ENCODE measurements at regions not wholly inside any gene's neighbourhood (a gene's known extent, or its start where the extent isn't known, plus 50 kb on each side); places are given as distances from the start of the nearest gene placed in this dataset.

GRCh38 chr7:156204820-156205219 lies 392.6 kb upstream of the SHH start:
- Histone ChIP-seq H3K27me3 (no peaks in the 10 kb centered on the region), H3K9me3 (no peaks in the 10 kb centered on the region), H3K36me3 (no peaks in the 10 kb centered on the region), H3K27ac (no peak overlapping the region), H3K4me1 (no peaks in the 10 kb centered on the region), H3K4me3 (no peak overlapping the region)
- whole genome bisulfite sequencing = 83% methylated on average over 6 of the region's 6 CpGs
- no peak for DNase-seq (ENCODE audit: low spot score in 2 of 2)
- TF ChIP-seq EP300 (IDR thresholded peaks at IDR 0.05) = no peak
- no peak for TF ChIP-seq POLR2AphosphoS5 (IDR thresholded peaks at IDR 0.05)
- no peak for TF ChIP-seq CTCF (IDR thresholded peaks at IDR 0.05)
- TF ChIP-seq POLR2A (IDR thresholded peaks at IDR 0.05) = no peak

GRCh38 chr7:156203923-156204322 lies 391.7 kb upstream of the SHH start:
- Histone ChIP-seq H3K4me3 (no peak overlapping the region), H3K9me3 (no peaks in the 10 kb centered on the region), H3K27me3 (peaks cover 4% of the 10 kb centered on the region), H3K27ac (no peak overlapping the region), H3K36me3 (no peaks in the 10 kb centered on the region), H3K4me1 (no peaks in the 10 kb centered on the region)
- TF ChIP-seq POLR2A (IDR thresholded peaks at IDR 0.05) (no peak), CTCF (IDR thresholded peaks at IDR 0.05) (no peak), EP300 (IDR thresholded peaks at IDR 0.05) (no peak), POLR2AphosphoS5 (IDR thresholded peaks at IDR 0.05) (no peak)
- DNase-seq (ENCODE audit: low spot score in 2 of 2) = no peak
- WGBS = 93% methylated on average over 9 of the region's 10 CpGs

GRCh38 chr7:156198277-156198676 lies 386.0 kb upstream of the SHH start:
- Histone ChIP-seq H3K36me3 (no peaks in the 10 kb centered on the region), H3K4me3 (no peak overlapping the region), H3K27me3 (peaks cover 7% of the 10 kb centered on the region), H3K27ac (no peak overlapping the region), H3K4me1 (no peaks in the 10 kb centered on the region), H3K9me3 (no peaks in the 10 kb centered on the region)
- TF ChIP-seq CTCF (IDR thresholded peaks at IDR 0.05) = no peak
- no peak for TF ChIP-seq POLR2AphosphoS5 (IDR thresholded peaks at IDR 0.05)
- no peak for TF ChIP-seq EP300 (IDR thresholded peaks at IDR 0.05)
- no peak for TF ChIP-seq POLR2A (IDR thresholded peaks at IDR 0.05)
- 83% methylated on average over 9 of the region's 9 CpGs for WGBS
- no peak for DNase-seq (ENCODE audit: low spot score in 2 of 2)

GRCh38 chr7:156196649-156197048 lies 384.4 kb upstream of the SHH start:
- WGBS = 85% methylated on average over 13 of the region's 13 CpGs

GRCh38 chr7:156195276-156195675 lies 383.0 kb upstream of the SHH start:
- H3K27me3 ChIP-seq = peaks cover 7% of the 10 kb centered on the region
- 58% methylated on average over 4 of the region's 4 CpGs for WGBS
- TF ChIP-seq POLR2A (IDR thresholded peaks at IDR 0.05) (no peak), EP300 (IDR thresholded peaks at IDR 0.05) (no peak), POLR2AphosphoS5 (IDR thresholded peaks at IDR 0.05) (no peak), CTCF (IDR thresholded peaks at IDR 0.05) (no peak)

More at GRCh38 chr7:156196649-156197048, 384.4 kb upstream of the SHH start:
- DNase-seq (ENCODE audit: low spot score in 2 of 2) = no peak
- no peak overlapping the region for H3K27ac ChIP-seq
- no peak overlapping the region for H3K4me3 ChIP-seq
- H3K9me3 ChIP-seq = no peaks in the 10 kb centered on the region
- H3K27me3 ChIP-seq = peaks cover 7% of the 10 kb centered on the region
- no peaks in the 10 kb centered on the region for H3K36me3 ChIP-seq
- TF ChIP-seq CTCF (IDR thresholded peaks at IDR 0.05) = no peak
- no peak for TF ChIP-seq POLR2A (IDR thresholded peaks at IDR 0.05)
- no peak for TF ChIP-seq EP300 (IDR thresholded peaks at IDR 0.05)
- no peak for TF ChIP-seq POLR2AphosphoS5 (IDR thresholded peaks at IDR 0.05)
- H3K4me1 ChIP-seq = no peaks in the 10 kb centered on the region

More at GRCh38 chr7:156195276-156195675, 383.0 kb upstream of the SHH start:
- Histone ChIP-seq H3K9me3 (no peaks in the 10 kb centered on the region), H3K4me1 (no peaks in the 10 kb centered on the region), H3K27ac (no peak overlapping the region), H3K4me3 (no peak overlapping the region), H3K36me3 (no peaks in the 10 kb centered on the region)
- DNase-seq (ENCODE audit: low spot score in 2 of 2) = no peak

Data from suprapubic skin (tissue), 4 donors.